IMR-90 (cell line): ENCODE measurements at regions not wholly inside any gene's neighbourhood (a gene's known extent, or its start where the extent isn't known, plus 50 kb on each side); places are given as distances from the start of the nearest gene placed in this dataset.

ENCODE experiments used
- ATAC-seq: fragments of 200-7000 bp; cut with Tn5 transposase; 2 replicates; pipeline ENCODE4 v1.9.1; 2020; ENCODE audit warnings: low read depth, mild to moderate bottlenecking, moderate library complexity
- BruUV-seq: library from RNA; stranded (reverse); fragments of 400-500 nt; replicated peaks from 2 replicates; lab custom pipeline; 2021; lab: Mats Ljungman, UMichigan
- CTCF ChIA-PET: fragments of 300-600 bp; formaldehyde crosslinking; extraction: SDS; loops from one replicate; lab custom pipeline; 2021; ENCODE audit warnings: antibody characterized with exemption; lab: Yijun Ruan, JAX
- POLR2A ChIA-PET: fragments of 300-600 bp; sonication (Branson Sonifier 250); formaldehyde crosslinking; loops from one replicate; lab custom pipeline; 2022; ENCODE audit warnings: antibody characterized with exemption; ENCODE audit not compliant: unreplicated experiment; lab: Charles Lee
- DNase-seq: peaks from one replicate; pipeline ENCODE4 v3.0.0; 2013
- H2AFZ ChIP-seq: replicated peaks from 2 replicates; pipeline ENCODE3; 2013; ENCODE audit warnings: low read length, mild to moderate bottlenecking; ENCODE audit not compliant: poor library complexity
- H2AK5ac ChIP-seq: 2 replicates; pipeline ENCODE4 v1.6.1; 2013; ENCODE audit warnings: low read depth, low read length, inconsistent platforms
- H2AK9ac ChIP-seq: replicated peaks from 2 replicates; pipeline ENCODE3; 2013; ENCODE audit warnings: mild to moderate bottlenecking, low read depth, low read length, moderate library complexity; ENCODE audit not compliant: poor library complexity
- H2BK120ac ChIP-seq: 2 replicates; pipeline ENCODE4 v1.6.1; 2013; ENCODE audit warnings: low read depth, low read length, inconsistent platforms
- H2BK15ac ChIP-seq: 3 replicates; pipeline ENCODE4 v1.6.1; 2013; ENCODE audit warnings: low read depth, low read length, inconsistent platforms
- H2BK20ac ChIP-seq: 2 replicates; pipeline ENCODE4 v1.6.1; 2013; ENCODE audit warnings: low read depth, mild to moderate bottlenecking, inconsistent platforms, low read length, moderate library complexity
- H2BK5ac ChIP-seq: 2 replicates; pipeline ENCODE4 v1.6.1; 2013; ENCODE audit warnings: mild to moderate bottlenecking, low read depth, low read length, inconsistent platforms; ENCODE audit not compliant: poor library complexity, severe bottlenecking
- H3K14ac ChIP-seq: replicated peaks from 2 replicates; pipeline ENCODE4 v1.6.1; 2013; ENCODE audit warnings: low read depth, low read length, inconsistent platforms
- H3K18ac ChIP-seq: 2 replicates; pipeline ENCODE4 v1.6.1; 2013; ENCODE audit warnings: low read depth, low read length, control low read depth
- H3K23ac ChIP-seq: 2 replicates; pipeline ENCODE4 v1.6.1; 2013; ENCODE audit warnings: low read depth, low read length, inconsistent platforms
- H3K27ac ChIP-seq: 2 replicates; pipeline ENCODE4 v1.5.1; 2013; ENCODE audit warnings: mild to moderate bottlenecking, control low read depth, low read length; ENCODE audit not compliant: insufficient read depth
- H3K27me3 ChIP-seq: 2 replicates; pipeline ENCODE4 v1.6.1; 2013; ENCODE audit warnings: low read length; ENCODE audit not compliant: control insufficient read depth, insufficient read depth
- H3K36me3 ChIP-seq: 2 replicates; pipeline ENCODE4 v1.6.1; 2013; ENCODE audit warnings: low read length, mixed read lengths; ENCODE audit not compliant: control insufficient read depth, insufficient read depth
- H3K4ac ChIP-seq: 2 replicates; pipeline ENCODE4 v1.6.1; 2013; ENCODE audit warnings: low read depth, low read length, inconsistent platforms
- H3K4me1 ChIP-seq: 2 replicates; pipeline ENCODE4 v1.6.1; 2013; ENCODE audit warnings: low read length, mixed read lengths; ENCODE audit not compliant: control insufficient read depth, insufficient read depth
- H3K4me2 ChIP-seq: 2 replicates; pipeline ENCODE4 v1.6.1; 2013; ENCODE audit warnings: low read depth, mild to moderate bottlenecking, control low read depth, low read length, moderate library complexity
- H3K4me3 ChIP-seq: 2 replicates; pipeline ENCODE4 v1.5.1; 2013; ENCODE audit warnings: low read depth, mild to moderate bottlenecking, control low read depth, low read length, moderate library complexity; ENCODE audit not compliant: insufficient read depth
- H3K56ac ChIP-seq: 2 replicates; pipeline ENCODE4 v1.6.1; 2013; ENCODE audit warnings: low read length, inconsistent platforms; ENCODE audit not compliant: insufficient read depth; ENCODE audit errors: extremely low read depth
- H3K79me1 ChIP-seq, 2 experiments: 2 replicates each; pipeline ENCODE4 v1.6.1; 2013; ENCODE audit warnings: low read length in 2 of 2, inconsistent platforms in 1 of 2, low read depth in 1 of 2
- H3K9ac ChIP-seq: 2 replicates; pipeline ENCODE4 v1.6.1; 2013; ENCODE audit warnings: low read depth, low read length, control low read depth
- H3K9me1 ChIP-seq: 2 replicates; pipeline ENCODE4 v1.6.1; 2013; ENCODE audit warnings: low read length, inconsistent platforms; ENCODE audit not compliant: insufficient read depth
- H3K9me3 ChIP-seq: 2 replicates; pipeline ENCODE4 v1.6.1; 2013; ENCODE audit warnings: low read length; ENCODE audit not compliant: control insufficient read depth, insufficient read depth
- H4K20me1 ChIP-seq: 2 replicates; pipeline ENCODE4 v1.6.1; 2013; ENCODE audit warnings: low read length, inconsistent platforms; ENCODE audit not compliant: insufficient read depth
- H4K5ac ChIP-seq: 2 replicates; pipeline ENCODE4 v1.6.1; 2013; ENCODE audit warnings: mild to moderate bottlenecking, low read depth, low read length, control low read depth
- H4K8ac ChIP-seq, 2 experiments: 2 replicates each; pipeline ENCODE4 v1.6.1; 2013; ENCODE audit warnings: low read depth in 2 of 2, low read length in 2 of 2, control low read depth in 1 of 2, inconsistent platforms in 1 of 2
- H4K91ac ChIP-seq: 2 replicates; pipeline ENCODE4 v1.6.1; 2013; ENCODE audit warnings: low read depth, low read length, inconsistent platforms; ENCODE audit not compliant: insufficient read depth
- BHLHE40 ChIP-seq: fragments of 150-350 bp; IDR thresholded peaks from 2 replicates; pipeline ENCODE4 v1.6.1; 2016; ENCODE audit warnings: mild to moderate bottlenecking, low read depth, low read length
- CEBPB ChIP-seq: IDR thresholded peaks from 2 replicates; pipeline ENCODE4 v1.6.1; 2012; ENCODE audit warnings: low read depth, low read length, improper control_type of control experiment
- CHD1 ChIP-seq: IDR thresholded peaks from 2 replicates; pipeline ENCODE4 v1.6.1; 2012; ENCODE audit warnings: low read depth, low read length, improper control_type of control experiment
- CTCF ChIP-seq: conservative IDR thresholded peaks from 2 replicates; pipeline ENCODE4 v1.5.1; 2012; ENCODE audit warnings: mild to moderate bottlenecking, low read depth, low read length, improper control_type of control experiment
- ELK1 ChIP-seq: fragments of 150-350 bp; IDR thresholded peaks from 2 replicates; pipeline ENCODE4 v1.6.1; 2016; ENCODE audit warnings: low read depth, mild to moderate bottlenecking, low read length, moderate library complexity, borderline replicate concordance
- FOS ChIP-seq: fragments of 150-350 bp; IDR thresholded peaks from 2 replicates; pipeline ENCODE4 v1.6.1; 2016; ENCODE audit warnings: low read depth, low read length
- MAFK ChIP-seq: IDR thresholded peaks from 2 replicates; pipeline ENCODE4 v1.6.1; 2012; ENCODE audit warnings: low read depth, low read length, improper control_type of control experiment
- MAZ ChIP-seq: IDR thresholded peaks from 2 replicates; pipeline ENCODE4 v1.6.1; 2012; ENCODE audit warnings: low read depth, mild to moderate bottlenecking, low read length, improper control_type of control experiment, moderate library complexity, borderline replicate concordance
- MXI1 ChIP-seq: IDR thresholded peaks from 2 replicates; pipeline ENCODE4 v1.6.1; 2012; ENCODE audit warnings: low read depth, mild to moderate bottlenecking, low read length, moderate library complexity, borderline replicate concordance
- NFE2L2 ChIP-seq: fragments of 150-350 bp; IDR thresholded peaks from 2 replicates; pipeline ENCODE4 v1.6.1; 2016; ENCODE audit warnings: low read depth, mild to moderate bottlenecking, low read length
- POLR2A ChIP-seq: IDR thresholded peaks from 2 replicates; pipeline ENCODE4 v1.6.1; 2012; ENCODE audit warnings: mild to moderate bottlenecking, low read depth, low read length
- RAD21 ChIP-seq: IDR thresholded peaks from 2 replicates; pipeline ENCODE4 v1.6.1; 2012; ENCODE audit warnings: low read length, improper control_type of control experiment
- RCOR1 ChIP-seq: IDR thresholded peaks from 2 replicates; pipeline ENCODE4 v1.6.1; 2012; ENCODE audit warnings: mild to moderate bottlenecking, low read length, improper control_type of control experiment; ENCODE audit not compliant: insufficient replicate concordance
- RFX5 ChIP-seq: IDR thresholded peaks from 2 replicates; pipeline ENCODE4 v1.8.0; 2012; ENCODE audit warnings: low read depth, mild to moderate bottlenecking, low read length, moderate library complexity
- SMC3 ChIP-seq: fragments of 150-350 bp; IDR thresholded peaks from 2 replicates; pipeline ENCODE4 v1.6.1; 2016; ENCODE audit warnings: low read depth, mild to moderate bottlenecking, antibody characterized with exemption, low read length, moderate library complexity
- USF2 ChIP-seq: fragments of 150-350 bp; IDR thresholded peaks from 2 replicates; pipeline ENCODE4 v1.6.1; 2017; ENCODE audit warnings: mild to moderate bottlenecking, antibody characterized with exemption, low read length, low read depth
- WGBS, 2 experiments: methylation state at CpG; one replicate each; pipeline versions ENCODE4 v1.1.5 to v1.1.7; 2013; ENCODE audit warnings: missing lambda C conversion rate in 2 of 2; ENCODE audit not compliant: insufficient read length in 1 of 2; ENCODE audit errors: extremely low coverage in 2 of 2; 5-methylcytosine and 5-hydroxymethylcytosine counted together
- dilution Hi-C: fragments of 300-500 bp; cut with HindIII; formaldehyde crosslinking; loops from one replicate; pipeline ENCODE4 v1.14.3; 2018; ENCODE audit warnings: low sequenced_read_pairs; ENCODE audit not compliant: unreplicated experiment
- in situ Hi-C: fragments of 300-500 bp; cut with MboI; formaldehyde crosslinking; loops from 3 replicates; pipeline ENCODE4 v1.14.3; 2019; ENCODE audit warnings: low sequenced_read_pairs, inconsistent platforms, mixed read lengths
- intact Hi-C: fragments of 100-400 bp; cut with micrococcal nuclease; formaldehyde crosslinking; loops from 2 replicates; pipeline ENCODE4 v1.10.0; 2022

GRCh38 chr15:98294126-98294525 is 333.6 kb downstream of the ARRDC4 start:
- Histone ChIP-seq H3K9ac (no peak overlapping the region), H3K27me3 (no peaks in the 10 kb centered on the region), H3K4me3 (no peak overlapping the region), H3K9me3 (no peaks in the 10 kb centered on the region), H3K14ac (no peak overlapping the region), H2AK5ac (no peak overlapping the region), H3K36me3 (no peaks in the 10 kb centered on the region), H3K18ac (no peak overlapping the region), H2BK20ac (no peak overlapping the region), H2BK15ac (no peak overlapping the region), H3K23ac (no peak overlapping the region), H4K20me1 (no peaks in the 10 kb centered on the region), H3K79me1 (no peaks in the 10 kb centered on the region), H2BK5ac (no peak overlapping the region), H3K4me2 (no peak overlapping the region), H2AK9ac (no peak overlapping the region), H4K8ac (no peak overlapping the region), H3K4ac (no peak overlapping the region), H3K56ac (no peak overlapping the region), H2AFZ (no peak overlapping the region), H4K5ac (no peak overlapping the region), H2BK120ac (no peak overlapping the region), H3K4me1 (no peaks in the 10 kb centered on the region), H3K9me1 (no peaks in the 10 kb centered on the region), H4K91ac (no peak overlapping the region), H3K27ac (no peak overlapping the region)
- intact Hi-C loops (loop anchor here (10.0 kb wide), 1 partner anchor 1939 kb away; no protein-coding TSS in a partner anchor), in situ Hi-C loops (loop anchor here (5.0 kb wide), 1 partner anchor 387 kb away; no protein-coding TSS in a partner anchor), dilution Hi-C loops (no loop called here)
- TF ChIP-seq FOS (no peak), SMC3 (no peak), CEBPB (no peak), USF2 (no peak), CHD1 (no peak), ELK1 (no peak), MAZ (no peak), RFX5 (no peak), MAFK (no peak), MXI1 (no peak), RCOR1 (no peak), BHLHE40 (no peak), CTCF (no peak), POLR2A (no peak), NFE2L2 (no peak), RAD21 (no peak)
- ChIA-PET POLR2A (no interaction called here), CTCF (no interaction called here)
- no peak for ATAC-seq
- no CpG with 5 or more reads among the region's 7 CpGs for WGBS, 2 experiments
- no TSS peak for BruUV-seq
- DNase-seq, result no peak
